Pancreas (tissue), 10 donors: ENCODE measurements at regions not wholly inside any gene's neighbourhood (a gene's known extent, or its start where the extent isn't known, plus 50 kb on each side); places are given as distances from the start of the nearest gene placed in this dataset.

Source experiments
- ATAC-seq, 4 donors: fragments of 200-7000 bp; cut with Tn5 transposase; one replicate each; pipeline versions ENCODE4 v1.8.0 to v1.9.1; 2020; ENCODE audit warnings: mild to moderate bottlenecking in 4 of 4, moderate library complexity in 4 of 4
- DNase-seq, 6 donors: peaks; one replicate each; pipeline ENCODE4 v3.0.0-alpha.2; 2020
- FAIRE-seq: peaks from 2 replicates; lab custom pipeline; 2012; peaks lifted over from hg19 to GRCh38; lab: Jason Lieb, UNC
- H3K27ac ChIP-seq, 4 donors: fragments of 200-600 bp; sonication (generic); 1 replicate in 3 of 4; 2 replicates in 1 of 4; pipeline versions ENCODE4 v1.5.0 to v1.8.0; 2020
- H3K27me3 ChIP-seq, 4 donors: fragments of 200-600 bp; one replicate each; pipeline ENCODE4 v1.8.0; 2021
- H3K36me3 ChIP-seq, 3 donors: fragments of 200-600 bp; sonication (generic) in 1 of 3; one replicate each; pipeline versions ENCODE4 v1.5.0 to v1.8.0; 2020 to 2021
- H3K4me1 ChIP-seq, 3 donors: fragments of 200-600 bp; one replicate each; pipeline ENCODE4 v1.8.0; 2021
- H3K4me3 ChIP-seq, 4 donors: fragments of 200-600 bp; sonication (generic) in 2 of 4; one replicate each; pipeline versions ENCODE4 v1.5.0 to v1.8.0; 2020 to 2021
- H3K9me3 ChIP-seq, 4 donors: fragments of 200-600 bp; one replicate each; pipeline ENCODE4 v1.8.0; 2021
- WGBS, 2 donors: extraction: QIAGEN DNeasy Blood & Tissue Kit; methylation state at CpG; one replicate each; pipeline ENCODE4 v1.1.7; 2013; 5-methylcytosine and 5-hydroxymethylcytosine counted together
- intact Hi-C, 3 donors: fragments of 100-400 bp; cut with DNase I; formaldehyde crosslinking; loops; one replicate each; pipeline versions ENCODE4 v1.11.1 to v1.14.2; 2022
- TF ChIP-seq, protein P1 (sequence below), 4 donors: fragments of 200-600 bp; sonication (generic) in 3 of 4; IDR thresholded peaks; one replicate each; pipeline versions ENCODE4 v1.5.0 to v1.8.0; 2021; ENCODE audit warnings: antibody characterized with exemption in 4 of 4
- donor health status: healthy with polysubstance abuse.
- donor health status: DM: no; HTN: no; CAD: no; lungs with moderate emphysema.
- donor health status: DM: no; HTN: no; CAD: no.
- donor health status: control.
- donor health status: control.
- donor health status: Bipolar disorder and iron deficiency.
- donor health status: DM: yes; HTN: yes; CAD: no.
- donor health status: DM: no; HTN: no; CAD: no.
- donor health status: DM: no; HTN: no; CAD: no.
- donor health status: DM: yes; HTN: yes; CAD: no.

- 98 to 100% methylated on average over 1 of the region's 1 CpG for WGBS, 2 donors
- ATAC-seq (no peak), FAIRE-seq (no peak), DNase-seq (no peak)
- no peaks in the 10 kb centered on the region for H3K27me3 ChIP-seq
- H3K4me3 ChIP-seq = no peak overlapping the region
- TF ChIP-seq, protein P1, sequence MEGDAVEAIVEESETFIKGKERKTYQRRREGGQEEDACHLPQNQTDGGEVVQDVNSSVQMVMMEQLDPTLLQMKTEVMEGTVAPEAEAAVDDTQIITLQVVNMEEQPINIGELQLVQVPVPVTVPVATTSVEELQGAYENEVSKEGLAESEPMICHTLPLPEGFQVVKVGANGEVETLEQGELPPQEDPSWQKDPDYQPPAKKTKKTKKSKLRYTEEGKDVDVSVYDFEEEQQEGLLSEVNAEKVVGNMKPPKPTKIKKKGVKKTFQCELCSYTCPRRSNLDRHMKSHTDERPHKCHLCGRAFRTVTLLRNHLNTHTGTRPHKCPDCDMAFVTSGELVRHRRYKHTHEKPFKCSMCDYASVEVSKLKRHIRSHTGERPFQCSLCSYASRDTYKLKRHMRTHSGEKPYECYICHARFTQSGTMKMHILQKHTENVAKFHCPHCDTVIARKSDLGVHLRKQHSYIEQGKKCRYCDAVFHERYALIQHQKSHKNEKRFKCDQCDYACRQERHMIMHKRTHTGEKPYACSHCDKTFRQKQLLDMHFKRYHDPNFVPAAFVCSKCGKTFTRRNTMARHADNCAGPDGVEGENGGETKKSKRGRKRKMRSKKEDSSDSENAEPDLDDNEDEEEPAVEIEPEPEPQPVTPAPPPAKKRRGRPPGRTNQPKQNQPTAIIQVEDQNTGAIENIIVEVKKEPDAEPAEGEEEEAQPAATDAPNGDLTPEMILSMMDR (IDR thresholded peaks at IDR 0.05) = no peak
- no peaks in the 10 kb centered on the region for H3K36me3 ChIP-seq
- no peaks in the 10 kb centered on the region for H3K9me3 ChIP-seq
- H3K27ac ChIP-seq = no peak overlapping the region
- intact Hi-C loops = no loop called here
- no peaks in the 10 kb centered on the region for H3K4me1 ChIP-seq
These were observed 342.3 kb upstream of the CCDC179 start for GRCh38 chr11:23202611-23203010.

DNA sequence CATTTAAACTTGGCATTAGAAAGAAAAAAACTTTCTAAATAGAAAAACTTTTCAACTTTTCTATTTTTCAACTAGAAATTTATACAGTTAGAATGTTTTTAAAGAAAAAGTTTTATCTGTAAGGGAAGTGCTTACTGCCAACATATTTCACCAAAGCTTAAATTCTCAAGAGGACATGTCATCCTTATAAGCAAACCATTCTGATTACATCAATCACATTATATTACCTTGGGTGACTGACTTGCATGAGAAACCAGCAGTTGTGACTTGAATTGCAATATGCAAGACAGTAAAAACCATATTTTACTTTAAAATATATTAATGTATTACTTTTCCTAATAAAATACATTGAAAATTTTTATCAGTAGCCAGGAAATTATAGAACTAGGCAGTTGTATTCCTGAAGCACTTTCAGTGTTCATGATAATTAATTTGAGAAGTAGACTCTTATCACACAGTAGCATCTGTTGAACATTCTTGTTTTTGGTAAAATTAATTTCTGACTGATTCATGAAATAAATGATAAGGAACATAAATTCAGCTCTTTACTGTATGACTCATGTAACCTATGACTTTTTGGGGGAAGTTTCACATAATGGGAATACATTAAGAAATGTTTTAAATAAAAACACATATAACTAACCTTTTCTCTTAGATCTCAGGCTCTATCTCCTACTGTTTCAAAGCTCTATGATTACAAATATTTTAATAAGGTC lies 345.0 kb upstream of the CCDC179 start:
- no peaks in the 10 kb centered on the region for H3K4me1 ChIP-seq
- FAIRE-seq (no peak), ATAC-seq (no peak), DNase-seq (no peak)
- intact Hi-C loops = no loop called here
- TF ChIP-seq, protein P1 (IDR thresholded peaks at IDR 0.05) = no peak
- H3K4me3 ChIP-seq = no peak overlapping the region
- H3K9me3 ChIP-seq = no peaks in the 10 kb centered on the region
- H3K36me3 ChIP-seq = no peaks in the 10 kb centered on the region
- no peak overlapping the region for H3K27ac ChIP-seq
- H3K27me3 ChIP-seq = no peaks in the 10 kb centered on the region

GRCh38 chr11:23206741-23207336 lies 346.6 kb upstream of the CCDC179 start:
- Histone ChIP-seq H3K9me3 (no peaks in the 10 kb centered on the region), H3K27me3 (no peaks in the 10 kb centered on the region), H3K4me1 (no peaks in the 10 kb centered on the region), H3K27ac (no peak overlapping the region), H3K4me3 (no peak overlapping the region), H3K36me3 (no peaks in the 10 kb centered on the region)
- TF ChIP-seq, protein P1 (IDR thresholded peaks at IDR 0.05) = no peak
- intact Hi-C loops = no loop called here
- DNase-seq (no peak), ATAC-seq (no peak), FAIRE-seq (no peak)

- Histone ChIP-seq H3K36me3 (no peaks in the 10 kb centered on the region), H3K4me3 (no peak overlapping the region), H3K27ac (no peak overlapping the region), H3K4me1 (no peaks in the 10 kb centered on the region), H3K27me3 (no peaks in the 10 kb centered on the region), H3K9me3 (no peaks in the 10 kb centered on the region)
- intact Hi-C loops = no loop called here
- ATAC-seq = no peak
- FAIRE-seq = no peak
- TF ChIP-seq, protein P1 (IDR thresholded peaks at IDR 0.05) = no peak
- no peak for DNase-seq
- 70 to 78% methylated on average over 3 of the region's 3 CpGs for WGBS, 2 donors
These were observed 350.9 kb upstream of the CCDC179 start for GRCh38 chr11:23211221-23211620.

GRCh38 chr11:23212807-23213206 lies 352.5 kb upstream of the CCDC179 start:
- DNase-seq (no peak), ATAC-seq (no peak), FAIRE-seq (no peak)
- WGBS, 2 donors = 45 to 47% methylated on average over 1 of the region's 1 CpG
- H3K9me3 ChIP-seq = no peaks in the 10 kb centered on the region
- H3K4me1 ChIP-seq = no peaks in the 10 kb centered on the region
- no peaks in the 10 kb centered on the region for H3K27me3 ChIP-seq
- H3K36me3 ChIP-seq = no peaks in the 10 kb centered on the region
- intact Hi-C loops = no loop called here
- no peak overlapping the region for H3K27ac ChIP-seq
- H3K4me3 ChIP-seq = no peak overlapping the region
- TF ChIP-seq, protein P1 (IDR thresholded peaks at IDR 0.05) = no peak
